Gastrocnemius medialis (tissue), 4 donors: ENCODE measurements at regions not wholly inside any gene's neighbourhood (a gene's known extent, or its start where the extent isn't known, plus 50 kb on each side); places are given as distances from the start of the nearest gene placed in this dataset.

Source experiments
- CTCF ChIP-seq, 5 experiments: fragments of 450-650 bp in 3 of 5; fragments of 200-600 bp in 2 of 5; sonication (generic) in 2 of 5; IDR thresholded peaks in 4 of 5; conservative IDR thresholded peaks in 1 of 5; 1 replicate in 4 of 5; 2 replicates in 1 of 5; pipeline ENCODE4 v1.5.1; 2016 to 2019; ENCODE audit warnings: antibody characterized with exemption in 5 of 5, mild to moderate bottlenecking in 3 of 5, moderate library complexity in 3 of 5
- POLR2A ChIP-seq, 2 donors: fragments of 450-650 bp; IDR thresholded peaks; one replicate each; pipeline ENCODE4 v1.6.1; 2017; ENCODE audit warnings: antibody characterized with exemption in 2 of 2, mild to moderate bottlenecking in 2 of 2, moderate library complexity in 2 of 2

- TF ChIP-seq POLR2A (IDR thresholded peaks at IDR 0.05) (no peak), CTCF (IDR thresholded peaks at IDR 0.05 in 4 of 5, conservative IDR thresholded peaks at IDR 0.05 in 1 of 5) (no peak)
Measured at GRCh38 chr17:33973491-33973890, 281.6 kb upstream of the CCL2 start.
